ENCODE measurements at regions not wholly inside any gene's neighbourhood (a gene's known extent, or its start where the extent isn't known, plus 50 kb on each side); places are given as distances from the start of the nearest gene placed in this dataset.

DNA sequence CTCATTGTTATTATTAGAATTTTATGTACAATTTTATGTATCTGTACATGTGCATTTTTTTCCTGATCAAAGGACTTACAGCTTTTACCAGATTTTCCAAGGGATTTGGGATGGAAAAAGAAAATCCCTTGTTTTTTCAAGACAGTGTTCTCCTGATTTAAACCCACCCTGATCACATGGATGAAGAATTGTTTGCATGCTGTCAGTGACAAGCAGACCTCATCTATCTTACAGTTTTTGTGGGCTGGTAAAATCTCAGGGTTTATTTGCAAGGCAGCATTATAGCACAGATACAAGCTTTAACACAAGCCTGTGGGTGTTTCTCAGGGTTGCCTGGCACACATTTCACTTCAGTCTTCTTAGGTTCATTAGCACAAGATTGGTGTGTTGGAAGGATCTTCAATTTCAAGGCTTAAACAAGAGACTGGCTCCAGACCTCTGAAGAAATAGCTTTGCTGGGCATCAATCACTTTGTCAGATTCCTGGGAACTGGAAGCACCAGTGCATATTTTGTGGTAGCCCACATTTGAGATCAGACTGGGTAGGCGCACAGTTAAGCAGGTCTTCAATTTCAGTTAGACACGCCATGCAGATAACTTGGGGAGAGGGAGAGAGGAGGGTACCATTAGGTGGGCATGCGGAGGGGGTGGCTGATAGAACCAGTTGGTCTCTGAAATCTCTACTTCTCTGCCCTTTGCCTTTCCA, 118.0 kb downstream of the TBX5 start:
- RAD21 ChIA-PET (ENCODE audit: low non-redundant PET in 1 of 2, low total read pairs in 2 of 2, uncharacterized antibody in 2 of 2, unreplicated experiment in 2 of 2) = no interaction called here
- Histone ChIP-seq H3K9me3 (ENCODE audit: control insufficient read depth in 1 of 2, insufficient read depth in 1 of 2, low read depth in 1 of 2, low read length in 2 of 2) (no peaks in the 10 kb centered on the region), H3K4me3 (replicated peaks in 1 of 2; ENCODE audit: low read depth in 1 of 2, low read length in 2 of 2) (no peak overlapping the region), H3K36me3 (ENCODE audit: control insufficient read depth in 1 of 2, insufficient read depth in 2 of 2, low read length in 2 of 2) (no peaks in the 10 kb centered on the region), H3K4me1 (ENCODE audit: control insufficient read depth in 1 of 2, insufficient read depth in 2 of 2, low read length in 2 of 2) (no peaks in the 10 kb centered on the region), H4K20me1 (ENCODE audit: insufficient read depth) (no peaks in the 10 kb centered on the region), H3K79me2 (ENCODE audit: insufficient read depth, low read length) (no peaks in the 10 kb centered on the region), H3K27me3 (ENCODE audit: insufficient read depth, low read length) (peaks cover 57% of the 10 kb centered on the region), H3K27ac (ENCODE audit: low read depth, low read length) (no peak overlapping the region), H3K9ac (ENCODE audit: low read length) (no peak overlapping the region), H3K4me2 (ENCODE audit: low read length) (no peak overlapping the region), H3K9me2 (ENCODE audit: insufficient read depth) (no peaks in the 10 kb centered on the region), H2AFZ (ENCODE audit: low read depth, low read length, poor library complexity, severe bottlenecking) (no peak overlapping the region)
- TF ChIP-seq EZH2phosphoT487 (IDR thresholded peaks at IDR 0.05; ENCODE audit: borderline replicate concordance) (no peak), CEBPB (IDR thresholded peaks at IDR 0.05; ENCODE audit: low read depth) (no peak), ZNF274 (IDR thresholded peaks at IDR 0.05; ENCODE audit: low read depth, low read length) (no peak), YY1 (IDR thresholded peaks at IDR 0.05; ENCODE audit: extremely low read depth, insufficient replicate concordance, low read depth, low read length) (no peak), SP1 (IDR thresholded peaks at IDR 0.05; ENCODE audit: low read depth) (no peak), POLR2A (IDR thresholded peaks at IDR 0.05; ENCODE audit: borderline replicate concordance, extremely low read depth, insufficient read depth, insufficient read length) (no peak), ELF1 (IDR thresholded peaks at IDR 0.05; ENCODE audit: borderline replicate concordance, low read depth) (no peak), SRF (IDR thresholded peaks at IDR 0.05; ENCODE audit: low read depth) (no peak), ZFX (IDR thresholded peaks at IDR 0.05) (no peak), SIN3A (IDR thresholded peaks at IDR 0.05; ENCODE audit: low read depth) (no peak), JUND (IDR thresholded peaks at IDR 0.05) (no peak), TCF7L2 (IDR thresholded peaks at IDR 0.05; ENCODE audit: borderline replicate concordance, extremely low read depth, insufficient read depth, insufficient read length) (no peak), CBX3 (IDR thresholded peaks at IDR 0.05; ENCODE audit: low read depth) (no peak), EZH2 (IDR thresholded peaks at IDR 0.05) (no peak), EGR1 (IDR thresholded peaks at IDR 0.05; ENCODE audit: low read depth) (no peak), FOSL1 (IDR thresholded peaks at IDR 0.05; ENCODE audit: low read depth) (no peak)
- TF ChIP-seq, protein P1, sequence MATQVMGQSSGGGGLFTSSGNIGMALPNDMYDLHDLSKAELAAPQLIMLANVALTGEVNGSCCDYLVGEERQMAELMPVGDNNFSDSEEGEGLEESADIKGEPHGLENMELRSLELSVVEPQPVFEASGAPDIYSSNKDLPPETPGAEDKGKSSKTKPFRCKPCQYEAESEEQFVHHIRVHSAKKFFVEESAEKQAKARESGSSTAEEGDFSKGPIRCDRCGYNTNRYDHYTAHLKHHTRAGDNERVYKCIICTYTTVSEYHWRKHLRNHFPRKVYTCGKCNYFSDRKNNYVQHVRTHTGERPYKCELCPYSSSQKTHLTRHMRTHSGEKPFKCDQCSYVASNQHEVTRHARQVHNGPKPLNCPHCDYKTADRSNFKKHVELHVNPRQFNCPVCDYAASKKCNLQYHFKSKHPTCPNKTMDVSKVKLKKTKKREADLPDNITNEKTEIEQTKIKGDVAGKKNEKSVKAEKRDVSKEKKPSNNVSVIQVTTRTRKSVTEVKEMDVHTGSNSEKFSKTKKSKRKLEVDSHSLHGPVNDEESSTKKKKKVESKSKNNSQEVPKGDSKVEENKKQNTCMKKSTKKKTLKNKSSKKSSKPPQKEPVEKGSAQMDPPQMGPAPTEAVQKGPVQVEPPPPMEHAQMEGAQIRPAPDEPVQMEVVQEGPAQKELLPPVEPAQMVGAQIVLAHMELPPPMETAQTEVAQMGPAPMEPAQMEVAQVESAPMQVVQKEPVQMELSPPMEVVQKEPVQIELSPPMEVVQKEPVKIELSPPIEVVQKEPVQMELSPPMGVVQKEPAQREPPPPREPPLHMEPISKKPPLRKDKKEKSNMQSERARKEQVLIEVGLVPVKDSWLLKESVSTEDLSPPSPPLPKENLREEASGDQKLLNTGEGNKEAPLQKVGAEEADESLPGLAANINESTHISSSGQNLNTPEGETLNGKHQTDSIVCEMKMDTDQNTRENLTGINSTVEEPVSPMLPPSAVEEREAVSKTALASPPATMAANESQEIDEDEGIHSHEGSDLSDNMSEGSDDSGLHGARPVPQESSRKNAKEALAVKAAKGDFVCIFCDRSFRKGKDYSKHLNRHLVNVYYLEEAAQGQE (IDR thresholded peaks at IDR 0.05; ENCODE audit: low read depth) = no peak
- TF ChIP-seq, protein P2, sequence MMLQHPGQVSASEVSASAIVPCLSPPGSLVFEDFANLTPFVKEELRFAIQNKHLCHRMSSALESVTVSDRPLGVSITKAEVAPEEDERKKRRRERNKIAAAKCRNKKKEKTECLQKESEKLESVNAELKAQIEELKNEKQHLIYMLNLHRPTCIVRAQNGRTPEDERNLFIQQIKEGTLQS (IDR thresholded peaks at IDR 0.05) = no peak
- TF ChIP-seq, protein P3, sequence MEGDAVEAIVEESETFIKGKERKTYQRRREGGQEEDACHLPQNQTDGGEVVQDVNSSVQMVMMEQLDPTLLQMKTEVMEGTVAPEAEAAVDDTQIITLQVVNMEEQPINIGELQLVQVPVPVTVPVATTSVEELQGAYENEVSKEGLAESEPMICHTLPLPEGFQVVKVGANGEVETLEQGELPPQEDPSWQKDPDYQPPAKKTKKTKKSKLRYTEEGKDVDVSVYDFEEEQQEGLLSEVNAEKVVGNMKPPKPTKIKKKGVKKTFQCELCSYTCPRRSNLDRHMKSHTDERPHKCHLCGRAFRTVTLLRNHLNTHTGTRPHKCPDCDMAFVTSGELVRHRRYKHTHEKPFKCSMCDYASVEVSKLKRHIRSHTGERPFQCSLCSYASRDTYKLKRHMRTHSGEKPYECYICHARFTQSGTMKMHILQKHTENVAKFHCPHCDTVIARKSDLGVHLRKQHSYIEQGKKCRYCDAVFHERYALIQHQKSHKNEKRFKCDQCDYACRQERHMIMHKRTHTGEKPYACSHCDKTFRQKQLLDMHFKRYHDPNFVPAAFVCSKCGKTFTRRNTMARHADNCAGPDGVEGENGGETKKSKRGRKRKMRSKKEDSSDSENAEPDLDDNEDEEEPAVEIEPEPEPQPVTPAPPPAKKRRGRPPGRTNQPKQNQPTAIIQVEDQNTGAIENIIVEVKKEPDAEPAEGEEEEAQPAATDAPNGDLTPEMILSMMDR (IDR thresholded peaks at IDR 0.05 in 2 of 3, conservative IDR thresholded peaks at IDR 0.05 in 1 of 3; ENCODE audit: borderline replicate concordance in 1 of 3, insufficient read depth in 1 of 3, low read depth in 2 of 3, low read length in 2 of 3) = no peak
- TF ChIP-seq, protein P4, sequence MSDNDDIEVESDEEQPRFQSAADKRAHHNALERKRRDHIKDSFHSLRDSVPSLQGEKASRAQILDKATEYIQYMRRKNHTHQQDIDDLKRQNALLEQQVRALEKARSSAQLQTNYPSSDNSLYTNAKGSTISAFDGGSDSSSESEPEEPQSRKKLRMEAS (IDR thresholded peaks at IDR 0.05) = no peak
- intact Hi-C loops (cut with micrococcal nuclease) = no loop called here
- POLR2A ChIA-PET = no interaction called here
- CTCF ChIA-PET = no interaction called here
- no peak for DNase-seq (ENCODE audit: low read depth, low spot score)
- ATAC-seq = no peak
- BruUV-seq (replicated peaks) = no TSS peak
